ENCODE measurements at regions not wholly inside any gene's neighbourhood (a gene's known extent, or its start where the extent isn't known, plus 50 kb on each side); places are given as distances from the start of the nearest gene placed in this dataset.
A peak's percentile ranks its signal among the peaks of the same experiment; 100 is the strongest.

DNA sequence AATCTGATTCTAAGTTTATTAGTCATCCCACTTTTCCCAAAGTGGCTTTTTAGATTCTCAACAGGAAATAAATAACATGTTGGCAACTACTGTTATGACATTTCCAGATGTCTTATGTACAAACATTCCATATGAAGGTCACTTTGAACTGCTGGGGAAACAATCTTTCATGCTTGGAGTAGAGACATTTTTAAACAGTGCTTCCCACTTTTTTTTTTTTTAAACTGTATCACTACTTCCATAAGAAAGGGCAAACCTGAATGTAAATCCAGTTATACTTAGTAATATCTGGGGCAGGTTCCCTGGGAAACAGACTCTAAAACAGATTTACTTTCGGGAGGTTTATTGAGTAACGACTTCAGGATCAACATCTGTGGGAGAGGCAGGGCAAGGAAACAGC is 473.8 kb downstream of the TAFA4 start:
- DNase-seq, result no peak

GRCh38 chr3:68448510-68449383 is 483.6 kb downstream of the TAFA4 start:
- no peak for DNase-seq

- no peak for DNase-seq
These were observed 484.5 kb downstream of the TAFA4 start for GRCh38 chr3:68447885-68448284.

DNA sequence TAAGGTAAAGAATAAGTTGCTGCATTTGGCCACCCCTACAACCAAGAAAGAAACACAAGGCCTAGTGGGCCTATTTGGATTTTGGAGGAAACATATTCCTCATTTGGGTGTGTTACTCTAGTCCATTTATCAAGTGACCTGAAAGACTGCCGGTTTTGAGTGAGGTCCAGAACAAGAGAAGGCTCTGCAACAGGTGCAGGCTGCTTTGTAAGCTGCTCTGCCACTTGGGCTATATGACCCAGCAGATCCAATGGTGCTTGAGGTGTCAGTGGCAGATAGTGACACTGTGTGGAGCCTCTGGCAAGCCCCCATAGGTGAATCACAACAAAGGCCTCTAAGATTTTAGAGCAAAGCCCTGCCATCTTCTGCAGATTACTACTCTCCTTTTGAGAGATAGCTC is 491.3 kb downstream of the TAFA4 start:
- DNase-seq, result no peak

DNA sequence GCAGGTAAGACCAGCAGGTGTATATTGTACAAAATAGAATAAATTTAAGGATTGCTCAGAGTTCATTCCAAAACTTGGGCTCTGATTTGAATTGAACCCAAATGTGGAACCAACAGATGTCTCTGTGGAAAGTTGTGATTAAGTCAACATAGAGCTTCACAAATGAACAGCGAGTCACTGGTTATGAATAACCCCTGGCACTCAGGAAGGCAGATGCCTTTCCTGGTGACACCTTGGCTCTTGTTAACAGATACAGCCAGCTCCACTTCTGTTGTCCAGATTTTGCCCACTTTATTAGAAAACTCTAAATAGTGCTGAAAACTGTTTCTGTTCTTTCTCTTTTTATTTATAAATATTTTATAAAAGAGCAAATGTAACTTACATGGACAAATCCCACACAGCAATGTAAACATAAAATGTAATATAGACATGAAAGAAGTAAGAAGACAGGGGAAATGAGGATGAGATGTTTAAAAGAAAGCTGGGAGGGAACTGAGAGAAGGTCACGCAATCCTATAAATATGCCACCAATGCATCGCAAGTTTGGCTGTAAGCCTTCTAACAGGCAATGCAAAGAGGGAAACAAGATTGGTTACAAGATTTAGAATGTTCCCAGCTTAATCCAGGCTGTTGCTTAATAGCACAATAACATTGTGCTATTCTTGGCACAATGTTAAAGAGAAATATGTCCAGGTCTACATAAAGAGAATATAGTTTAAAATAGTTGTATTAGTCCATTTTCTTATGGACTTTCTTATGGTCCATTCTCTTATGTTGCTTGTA is 495.5 kb downstream of the TAFA4 start:
- DNase-seq, result no peak

- DNase-seq, result no peak
These were observed 503.9 kb downstream of the TAFA4 start for GRCh38 chr3:68428495-68428894.

DNA sequence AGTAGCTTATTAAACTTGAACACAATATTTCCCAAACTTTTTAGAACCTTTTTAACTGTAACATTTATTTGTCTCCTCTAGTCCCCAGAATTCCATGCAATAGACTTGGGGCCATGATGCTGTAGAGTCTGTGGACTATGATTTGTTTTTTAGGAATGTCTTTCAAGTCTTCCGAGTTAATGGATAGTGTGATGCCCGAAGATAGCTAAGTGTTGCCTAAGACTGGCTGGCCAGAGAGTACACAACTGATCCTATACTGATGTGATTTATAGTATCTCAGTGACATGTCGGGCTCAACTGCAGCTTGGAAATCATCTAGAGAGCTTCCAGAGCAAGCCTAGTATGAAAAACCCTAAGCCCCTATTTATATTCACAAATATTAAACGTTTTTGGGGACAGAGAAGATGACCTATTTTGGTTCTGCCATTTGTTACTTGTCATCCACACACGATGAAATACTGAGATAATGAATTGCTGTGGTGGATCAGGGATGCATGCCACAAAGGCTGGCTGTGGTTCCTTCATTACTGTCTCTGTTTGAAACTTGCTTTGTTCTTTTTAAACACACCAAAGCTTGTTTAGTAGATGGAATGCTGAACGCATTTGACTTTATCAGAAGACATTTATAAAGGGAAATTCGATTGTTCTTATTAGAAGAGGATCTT is 507.4 kb downstream of the TAFA4 start:
- no peak for DNase-seq

DNA sequence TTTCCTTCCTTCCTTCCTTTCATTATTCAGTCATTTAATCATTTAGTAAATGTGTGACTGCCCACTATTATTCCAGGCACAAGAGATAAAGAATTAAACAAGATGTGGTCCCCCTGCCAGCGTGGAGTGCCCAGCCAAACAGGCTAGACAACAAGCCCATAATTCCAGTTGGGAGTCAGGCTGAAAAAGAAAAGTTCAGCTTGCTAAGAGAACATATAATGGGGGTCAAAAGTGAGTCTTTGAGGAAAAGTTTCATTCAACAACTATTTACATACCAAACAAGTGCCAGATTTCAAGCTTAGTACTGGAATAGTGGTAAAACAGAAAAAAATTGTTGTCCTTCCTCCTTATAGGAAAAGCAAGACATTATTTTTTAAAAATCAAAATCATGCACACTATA is 523.7 kb downstream of the TAFA4 start:
- DNase-seq, result no peak

DNA sequence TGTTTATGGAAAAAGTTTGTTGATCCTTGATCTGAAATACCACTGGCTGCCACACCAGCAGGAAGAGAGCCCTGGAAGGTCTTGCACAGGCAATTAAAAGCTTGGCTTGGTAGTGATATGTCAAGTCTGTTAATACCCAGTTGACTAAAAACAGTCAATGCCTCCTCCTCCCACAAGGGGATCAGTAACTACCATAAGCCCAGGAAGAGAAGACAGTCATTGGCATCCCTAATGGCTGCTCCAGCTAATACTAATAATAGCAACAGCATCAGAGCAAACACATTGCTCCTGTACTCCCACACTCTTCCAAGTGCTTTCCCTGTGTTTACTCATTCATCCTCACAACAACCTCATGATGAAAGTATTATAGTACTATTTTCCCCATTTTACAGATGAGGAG is 528.6 kb downstream of the TAFA4 start:
- DNase-seq, result no peak

DNA sequence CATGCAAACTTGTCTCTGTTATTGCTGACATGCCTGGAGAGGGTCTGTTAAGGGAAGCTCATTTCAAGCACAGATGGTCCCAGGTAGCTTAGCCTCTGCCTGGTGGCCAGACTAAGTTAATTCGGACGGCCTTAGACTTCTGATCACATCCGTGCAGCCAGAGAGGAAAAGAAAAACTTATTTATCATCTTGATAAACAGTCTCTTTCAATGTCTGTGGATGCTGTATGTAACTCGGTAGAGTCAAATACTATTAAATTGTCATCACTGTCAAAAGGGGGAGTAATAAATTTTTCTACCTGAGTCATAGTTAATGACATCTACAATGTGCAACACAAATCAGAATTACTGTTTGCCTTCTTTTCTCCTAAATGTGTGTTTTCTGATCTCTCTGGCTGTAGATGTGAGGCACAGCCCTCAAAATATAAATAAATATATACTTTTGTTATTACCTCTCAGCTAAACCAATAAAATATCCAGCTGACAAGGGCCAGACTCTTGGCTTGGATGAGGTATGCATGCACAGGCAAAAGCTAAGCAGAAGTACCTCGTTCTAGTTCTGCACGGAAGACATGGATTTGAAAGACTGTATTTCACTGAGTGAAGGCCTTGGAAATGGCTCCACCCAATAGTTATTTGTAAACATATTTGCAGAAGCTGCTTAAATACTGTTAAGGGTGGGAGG is 530.0 kb downstream of the TAFA4 start:
- DNase-seq, result no peak

- DNase-seq, result no peak
These were observed 553.7 kb downstream of the TAFA4 start for GRCh38 chr3:68378631-68379030.

GRCh38 chr3:68373727-68374126 is 558.6 kb downstream of the TAFA4 start:
- no peak for DNase-seq

DNA sequence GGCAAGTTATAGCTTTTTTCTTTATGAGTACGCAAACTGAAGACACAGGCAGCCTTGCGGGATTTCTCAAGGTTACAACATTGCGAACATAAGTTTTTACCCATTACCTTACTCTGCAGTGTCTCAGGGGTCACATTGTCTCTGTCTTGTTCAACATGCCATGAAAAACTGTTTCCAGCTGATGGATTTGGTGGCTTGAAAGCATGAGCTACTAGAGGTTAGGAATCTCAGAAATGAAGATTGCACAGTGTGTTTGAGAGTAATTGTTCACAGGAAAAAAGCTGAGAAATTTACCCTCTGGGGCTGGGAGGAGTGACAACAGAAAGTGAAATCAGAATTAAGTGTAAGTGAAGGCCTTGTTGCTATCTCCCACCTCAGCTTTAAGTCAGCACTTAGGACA is 568.6 kb downstream of the TAFA4 start:
- DNase-seq, result no peak

DNA sequence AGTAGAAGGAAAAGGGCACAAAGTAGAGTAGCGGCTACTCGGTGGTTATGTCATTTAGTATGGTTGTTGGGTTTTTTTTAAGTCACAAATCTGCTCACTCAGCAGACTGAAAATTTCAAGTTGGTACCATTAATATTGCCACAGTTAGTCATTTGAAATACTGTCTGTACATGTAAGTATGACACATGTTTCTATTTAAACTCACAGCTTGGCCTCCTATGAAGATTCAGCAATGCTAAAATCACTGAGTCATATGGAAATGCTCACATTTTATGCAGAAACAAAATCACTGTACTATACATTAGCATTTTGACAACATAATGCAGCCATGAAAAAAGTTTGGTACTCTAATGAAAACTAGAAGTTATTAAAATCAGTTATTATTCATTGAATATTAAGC is 571.9 kb downstream of the TAFA4 start:
- no peak for DNase-seq

DNA sequence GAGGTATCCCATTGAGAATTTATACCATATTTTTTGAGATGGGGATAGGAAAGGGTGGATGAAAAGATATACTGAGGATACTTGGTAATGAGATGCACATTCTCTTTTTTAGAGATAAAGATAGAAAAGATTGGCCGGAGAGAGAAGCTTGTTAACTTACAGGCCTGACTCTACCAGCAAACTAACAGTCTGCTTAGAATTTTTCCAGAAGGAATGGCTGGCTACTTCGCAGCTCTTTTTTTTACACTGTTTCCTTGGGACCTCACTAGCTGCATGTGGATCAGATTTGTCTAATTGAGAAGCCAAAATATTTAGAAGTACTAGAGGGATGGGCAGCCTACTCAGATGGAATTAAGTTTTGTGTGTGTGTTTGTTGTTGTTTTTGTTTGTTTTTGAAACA is 586.6 kb downstream of the TAFA4 start:
- DNase-seq, result no peak

- no peak for DNase-seq
These were observed 589.9 kb downstream of the TAFA4 start for GRCh38 chr3:68342426-68342825.

GRCh38 chr3:68336042-68336441 is 596.3 kb downstream of the TAFA4 start:
- DNase-seq, result no peak

GRCh38 chr3:68334367-68334986 is 597.9 kb downstream of the TAFA4 start:
- DNase-seq, result no peak

GRCh38 chr3:68328049-68328448 is 604.3 kb downstream of the TAFA4 start:
- no peak for DNase-seq

DNA sequence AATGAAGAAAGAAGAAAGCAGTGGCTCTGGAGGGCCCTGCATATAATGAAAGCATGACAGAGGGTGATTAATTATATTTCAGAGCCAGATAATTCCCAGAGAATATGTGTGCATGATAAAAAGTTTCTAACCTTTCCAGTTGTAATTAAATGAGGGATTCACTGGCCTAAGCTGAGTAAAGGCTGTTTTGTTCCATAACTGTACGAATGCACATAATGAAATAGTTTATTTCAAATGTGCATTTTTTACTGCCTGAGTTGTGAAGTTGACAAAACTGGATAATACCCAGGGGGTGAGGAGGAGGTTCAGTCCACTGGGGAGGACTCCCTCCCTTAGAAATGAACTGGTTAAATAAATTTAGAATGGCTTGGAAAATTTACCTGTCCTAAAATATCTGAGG is 616.4 kb downstream of the TAFA4 start:
- no peak for DNase-seq

DNA sequence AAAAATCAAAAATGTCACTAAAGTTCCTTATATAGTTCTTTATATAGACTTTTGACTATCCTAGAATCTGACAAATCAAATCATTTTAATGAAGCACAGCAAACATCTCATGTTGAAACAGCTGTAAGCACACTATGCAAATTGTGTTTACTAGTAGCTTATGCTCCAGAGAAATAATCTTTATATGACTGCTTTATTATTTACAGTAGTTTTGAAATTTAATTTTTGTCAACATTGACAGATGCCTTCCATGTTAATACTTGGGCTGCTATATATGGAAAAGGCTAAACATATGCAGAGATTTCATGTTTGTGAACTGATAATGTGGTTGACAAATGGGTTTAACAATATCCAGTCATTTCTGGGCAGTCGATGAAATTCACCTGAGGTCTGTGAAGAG is 616.8 kb downstream of the TAFA4 start:
- DNase-seq, result no peak

- DNase-seq, result peak; percentile 1
These were observed 625.8 kb downstream of the TAFA4 start for GRCh38 chr3:68306571-68306970.

- DNase-seq, result no peak
These were observed 636.9 kb downstream of the TAFA4 start for GRCh38 chr3:68295457-68295856.

Data from dermis blood vessel endothelial cell (primary cell).